PC-9 (cell line): ENCODE measurements at regions not wholly inside any gene's neighbourhood (a gene's known extent, or its start where the extent isn't known, plus 50 kb on each side); places are given as distances from the start of the nearest gene placed in this dataset.

Source experiments
- EZH2 ChIP-seq: fragments of 200-600 bp; sonication (generic); IDR thresholded peaks from 2 replicates; pipeline ENCODE4 v1.8.0; 2017; ENCODE audit warnings: antibody characterized with exemption, low read depth
- TF ChIP-seq, protein P1 (sequence below): fragments of 200-600 bp; sonication (generic); conservative IDR thresholded peaks from 2 replicates; pipeline ENCODE4 v1.6.1; 2017; ENCODE audit warnings: mixed run types, antibody characterized with exemption, mild to moderate bottlenecking, moderate library complexity

DNA sequence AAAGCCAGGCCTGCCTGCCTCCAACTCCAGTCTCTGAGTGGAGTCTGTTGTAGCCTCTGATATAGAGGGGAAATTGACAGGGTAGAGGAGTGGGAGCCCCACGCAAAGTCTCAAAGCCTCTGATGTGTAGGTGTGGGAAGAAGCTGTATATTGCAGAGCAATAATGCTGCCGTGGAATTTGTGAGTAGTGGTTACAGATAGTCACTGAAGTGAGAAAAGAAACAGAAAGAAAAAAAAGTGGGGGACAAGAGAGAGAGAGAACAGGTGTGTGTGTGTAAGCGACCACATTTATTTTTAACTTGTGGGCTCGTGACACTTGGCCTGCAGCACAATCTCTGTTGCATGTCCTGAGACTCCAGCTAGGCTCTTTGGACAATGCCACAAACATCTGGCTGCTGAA, 227.8 kb downstream of the NSG2 start:
- no peak for TF ChIP-seq EZH2
- TF ChIP-seq, protein P1, sequence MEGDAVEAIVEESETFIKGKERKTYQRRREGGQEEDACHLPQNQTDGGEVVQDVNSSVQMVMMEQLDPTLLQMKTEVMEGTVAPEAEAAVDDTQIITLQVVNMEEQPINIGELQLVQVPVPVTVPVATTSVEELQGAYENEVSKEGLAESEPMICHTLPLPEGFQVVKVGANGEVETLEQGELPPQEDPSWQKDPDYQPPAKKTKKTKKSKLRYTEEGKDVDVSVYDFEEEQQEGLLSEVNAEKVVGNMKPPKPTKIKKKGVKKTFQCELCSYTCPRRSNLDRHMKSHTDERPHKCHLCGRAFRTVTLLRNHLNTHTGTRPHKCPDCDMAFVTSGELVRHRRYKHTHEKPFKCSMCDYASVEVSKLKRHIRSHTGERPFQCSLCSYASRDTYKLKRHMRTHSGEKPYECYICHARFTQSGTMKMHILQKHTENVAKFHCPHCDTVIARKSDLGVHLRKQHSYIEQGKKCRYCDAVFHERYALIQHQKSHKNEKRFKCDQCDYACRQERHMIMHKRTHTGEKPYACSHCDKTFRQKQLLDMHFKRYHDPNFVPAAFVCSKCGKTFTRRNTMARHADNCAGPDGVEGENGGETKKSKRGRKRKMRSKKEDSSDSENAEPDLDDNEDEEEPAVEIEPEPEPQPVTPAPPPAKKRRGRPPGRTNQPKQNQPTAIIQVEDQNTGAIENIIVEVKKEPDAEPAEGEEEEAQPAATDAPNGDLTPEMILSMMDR: no peak
